OCI-LY1 (cell line): ENCODE measurements at regions not wholly inside any gene's neighbourhood (a gene's known extent, or its start where the extent isn't known, plus 50 kb on each side); places are given as distances from the start of the nearest gene placed in this dataset.

Source experiments
- H2AFZ ChIP-seq: fragments of 200-600 bp; sonication (generic), shearing (Covaris generic); 2 replicates; pipeline ENCODE4 v1.6.0; 2014; ENCODE audit warnings: antibody characterized with exemption, mild to moderate bottlenecking, low read length
- H3F3A ChIP-seq: fragments of 200-600 bp; sonication (generic), shearing (Covaris generic); 2 replicates; pipeline ENCODE4 v1.6.0; 2014; ENCODE audit warnings: mild to moderate bottlenecking, antibody characterized with exemption, low read length, moderate library complexity; ENCODE audit not compliant: insufficient read depth
- H3K27ac ChIP-seq: fragments of 200-600 bp; sonication (generic); 2 replicates; pipeline ENCODE4 v1.5.1; 2014; ENCODE audit warnings: low read length, mixed run types, mild to moderate bottlenecking, low read depth; ENCODE audit not compliant: poor library complexity, severe bottlenecking
- H3K27me3 ChIP-seq: fragments of 200-600 bp; sonication (generic); 2 replicates; pipeline ENCODE4 v1.6.0; 2014; ENCODE audit warnings: antibody characterized with exemption, mild to moderate bottlenecking, low read length, moderate library complexity; ENCODE audit not compliant: insufficient read depth
- H3K36me3 ChIP-seq: fragments of 200-600 bp; sonication (generic); 2 replicates; pipeline ENCODE4 v1.6.1; 2014; ENCODE audit warnings: mild to moderate bottlenecking, antibody characterized with exemption, low read length, moderate library complexity, mixed read lengths; ENCODE audit not compliant: insufficient read depth
- H3K4me1 ChIP-seq: fragments of 200-600 bp; sonication (generic); 2 replicates; pipeline ENCODE4 v1.5.1; 2014; ENCODE audit warnings: mild to moderate bottlenecking, low read length, moderate library complexity; ENCODE audit not compliant: insufficient read depth, severe bottlenecking
- H3K4me2 ChIP-seq: fragments of 200-600 bp; sonication (generic), shearing (Covaris generic); 2 replicates; pipeline ENCODE4 v1.6.1; 2014; ENCODE audit warnings: low read length
- H3K4me3 ChIP-seq: fragments of 200-600 bp; sonication (generic); 2 replicates; pipeline ENCODE4 v1.5.1; 2014; ENCODE audit warnings: low read length, low read depth, mild to moderate bottlenecking, mixed read lengths; ENCODE audit not compliant: poor library complexity, severe bottlenecking
- H3K79me2 ChIP-seq: fragments of 200-600 bp; shearing (Covaris generic); 2 replicates; pipeline ENCODE4 v1.6.1; 2016; ENCODE audit warnings: mixed run types, low read length, mixed read lengths; ENCODE audit not compliant: insufficient read depth
- H3K9ac ChIP-seq: fragments of 200-600 bp; sonication (generic), shearing (Covaris generic); 2 replicates; pipeline ENCODE4 v1.6.1; 2014; ENCODE audit warnings: mild to moderate bottlenecking, low read length, mixed read lengths
- H3K9me2 ChIP-seq: fragments of 200-600 bp; sonication (generic), shearing (Covaris generic); 2 replicates; pipeline ENCODE4 v1.6.1; 2014; ENCODE audit warnings: low read depth, mild to moderate bottlenecking, low read length, mixed read lengths
- H3K9me3 ChIP-seq: fragments of 200-600 bp; shearing (Covaris generic); 2 replicates; pipeline ENCODE4 v1.6.1; 2014; ENCODE audit warnings: low read length, mixed read lengths
- H4K20me1 ChIP-seq: fragments of 200-600 bp; sonication (generic), shearing (Covaris generic); 2 replicates; pipeline ENCODE4 v1.6.0; 2016; ENCODE audit warnings: mild to moderate bottlenecking, low read length; ENCODE audit not compliant: insufficient read depth
- CTCF ChIP-seq: fragments of 200-600 bp; sonication (generic), shearing (Covaris generic); IDR thresholded peaks from 2 replicates; pipeline ENCODE4 v1.5.1; 2017; ENCODE audit warnings: mild to moderate bottlenecking, antibody characterized with exemption, low read length, moderate library complexity, mixed read lengths
- EZH2 ChIP-seq: fragments of 200-600 bp; sonication (generic), shearing (Covaris generic); IDR thresholded peaks from 2 replicates; pipeline ENCODE4 v1.8.0; 2017; ENCODE audit warnings: borderline replicate concordance, mixed run types, mild to moderate bottlenecking, antibody characterized with exemption, low read length, moderate library complexity, mixed read lengths

GRCh38 chr12:77319166-77319565 is 253.8 kb upstream of the E2F7 start:
- Histone ChIP-seq H3K36me3 (no peaks in the 10 kb centered on the region), H3K9me3 (no peaks in the 10 kb centered on the region), H2AFZ (no peak overlapping the region), H3K4me1 (no peaks in the 10 kb centered on the region), H3K9me2 (no peaks in the 10 kb centered on the region), H3K79me2 (no peaks in the 10 kb centered on the region), H3K4me3 (no peak overlapping the region), H3K27ac (no peak overlapping the region), H3K27me3 (no peaks in the 10 kb centered on the region), H3K4me2 (no peak overlapping the region), H4K20me1 (no peaks in the 10 kb centered on the region), H3K9ac (no peak overlapping the region), H3F3A (no peaks in the 10 kb centered on the region)
- no peak for TF ChIP-seq CTCF
- no peak for TF ChIP-seq EZH2

DNA sequence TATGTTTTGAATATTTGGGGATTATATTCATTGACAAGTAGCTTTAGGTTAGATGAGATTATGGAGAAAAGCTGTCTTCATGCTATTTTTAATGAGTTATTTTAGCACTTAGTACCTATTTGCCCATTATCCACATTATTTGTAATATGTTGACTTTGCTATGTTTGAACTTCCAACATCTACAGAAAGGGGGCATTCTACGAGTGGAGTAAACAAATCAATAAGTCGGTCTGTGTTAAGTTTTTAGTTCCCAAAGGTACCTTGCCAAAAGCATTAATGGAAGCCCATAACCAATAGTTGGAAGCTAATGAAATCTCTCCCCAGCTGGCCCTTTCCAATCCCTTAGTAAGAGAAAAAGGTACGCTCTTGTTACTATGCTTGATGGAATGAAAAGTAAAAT is 250.0 kb upstream of the E2F7 start:
- H3K4me3 ChIP-seq: no peak overlapping the region
- TF ChIP-seq CTCF (no peak), EZH2 (no peak)
- no peak overlapping the region for H2AFZ ChIP-seq
- H3K9ac ChIP-seq: no peak overlapping the region
- no peaks in the 10 kb centered on the region for H3K9me2 ChIP-seq
- H3K79me2 ChIP-seq: no peaks in the 10 kb centered on the region
- no peak overlapping the region for H3K27ac ChIP-seq
- H3K9me3 ChIP-seq: no peaks in the 10 kb centered on the region
- no peaks in the 10 kb centered on the region for H4K20me1 ChIP-seq
- H3K36me3 ChIP-seq: no peaks in the 10 kb centered on the region
- H3F3A ChIP-seq: no peaks in the 10 kb centered on the region
- H3K27me3 ChIP-seq: no peaks in the 10 kb centered on the region
- no peak overlapping the region for H3K4me2 ChIP-seq
- no peaks in the 10 kb centered on the region for H3K4me1 ChIP-seq

DNA sequence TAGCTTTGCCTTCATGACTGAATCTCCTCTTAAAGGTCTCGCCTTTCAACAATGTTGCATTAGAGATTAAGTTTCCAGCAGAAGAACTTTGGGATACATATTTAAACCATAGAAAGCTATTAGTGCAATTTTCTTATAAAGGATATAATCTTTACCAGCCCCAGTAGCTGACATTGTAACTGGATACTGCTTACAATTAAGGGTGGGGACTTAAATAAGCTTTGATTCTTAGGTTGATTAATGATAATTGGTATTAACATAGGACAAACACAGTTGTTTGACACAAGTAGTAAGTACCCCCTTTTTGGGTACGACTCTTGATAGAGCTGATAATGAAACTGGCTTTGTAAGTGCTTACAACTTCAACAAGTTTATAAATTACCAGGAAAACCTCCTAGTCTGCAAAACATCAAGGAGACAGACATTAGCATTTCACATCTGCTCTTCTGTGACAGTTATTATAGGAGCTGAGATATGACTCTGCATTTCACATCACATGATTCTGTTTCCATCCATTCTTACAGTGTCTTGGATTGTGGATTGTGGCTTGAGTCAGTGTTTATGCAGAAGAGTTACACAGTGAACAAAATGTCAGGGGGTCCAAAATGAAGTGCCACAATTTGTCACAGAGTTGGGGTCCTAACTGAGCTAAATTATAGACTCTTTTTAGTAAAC is 249.1 kb upstream of the E2F7 start:
- Histone ChIP-seq H3K79me2 (no peaks in the 10 kb centered on the region), H3K36me3 (no peaks in the 10 kb centered on the region), H3K4me2 (no peak overlapping the region), H3K9ac (no peak overlapping the region), H2AFZ (no peak overlapping the region), H3K9me3 (no peaks in the 10 kb centered on the region), H3F3A (no peaks in the 10 kb centered on the region), H3K9me2 (no peaks in the 10 kb centered on the region), H4K20me1 (no peaks in the 10 kb centered on the region), H3K4me3 (no peak overlapping the region), H3K27me3 (no peaks in the 10 kb centered on the region), H3K27ac (no peak overlapping the region), H3K4me1 (no peaks in the 10 kb centered on the region)
- TF ChIP-seq EZH2: no peak
- TF ChIP-seq CTCF: no peak
